Astrocyte of the hippocampus (primary cell): ENCODE measurements at regions not wholly inside any gene's neighbourhood (a gene's known extent, or its start where the extent isn't known, plus 50 kb on each side); places are given as distances from the start of the nearest gene placed in this dataset.

ENCODE experiments used
- DNase-seq: peaks from one replicate; pipeline ENCODE4 v3.0.0; 2011; ENCODE audit warnings: low read depth, low spot score

DNA sequence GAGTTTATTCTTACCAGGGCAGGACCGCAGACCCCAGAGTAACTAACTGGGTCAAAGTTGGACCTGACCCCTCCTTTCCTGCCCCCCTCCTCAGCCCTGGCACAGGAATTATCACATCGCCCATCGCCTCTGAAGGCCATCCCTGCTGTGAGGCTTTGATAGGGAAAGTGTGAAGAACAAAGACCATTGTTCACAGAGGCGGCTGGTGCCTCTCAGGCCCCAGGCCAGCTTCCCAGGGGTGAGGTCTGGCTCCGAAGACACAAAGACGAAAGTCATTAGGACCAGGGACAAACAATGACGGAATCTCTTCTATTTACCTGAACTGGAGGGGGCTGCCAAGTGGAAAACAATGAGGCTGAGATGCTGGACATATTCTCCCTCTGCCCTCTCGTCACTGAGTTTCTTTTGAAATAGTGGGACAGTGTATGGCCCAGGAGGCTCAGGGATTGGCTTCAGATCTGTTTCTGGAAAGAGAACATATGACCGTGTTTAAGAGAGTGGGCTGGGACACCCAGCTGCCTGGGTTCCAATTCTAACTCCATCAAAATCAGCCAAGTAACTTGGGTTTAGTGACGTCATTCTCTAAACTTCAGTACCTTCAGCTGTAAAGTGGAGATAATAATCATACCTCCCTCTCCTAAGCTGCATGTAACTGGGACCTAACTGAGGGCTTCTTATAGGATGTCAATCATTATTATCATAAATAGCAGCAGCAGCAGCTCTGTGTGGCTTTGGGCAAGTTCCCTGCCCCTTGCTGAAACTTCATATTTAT, 769.4 kb downstream of the MED13L start:
- DNase-seq = peak; percentile 4

- no peak for DNase-seq
These were observed 770.0 kb downstream of the MED13L start for GRCh38 chr12:115507560-115507889.

GRCh38 chr12:115506822-115507559, 770.5 kb downstream of the MED13L start:
- DNase-seq = no peak

GRCh38 chr12:115504306-115505290, 772.9 kb downstream of the MED13L start:
- DNase-seq = no peak

GRCh38 chr12:115500872-115501271, 776.6 kb downstream of the MED13L start:
- no peak for DNase-seq

GRCh38 chr12:115495300-115495699, 782.2 kb downstream of the MED13L start:
- DNase-seq = no peak

DNA sequence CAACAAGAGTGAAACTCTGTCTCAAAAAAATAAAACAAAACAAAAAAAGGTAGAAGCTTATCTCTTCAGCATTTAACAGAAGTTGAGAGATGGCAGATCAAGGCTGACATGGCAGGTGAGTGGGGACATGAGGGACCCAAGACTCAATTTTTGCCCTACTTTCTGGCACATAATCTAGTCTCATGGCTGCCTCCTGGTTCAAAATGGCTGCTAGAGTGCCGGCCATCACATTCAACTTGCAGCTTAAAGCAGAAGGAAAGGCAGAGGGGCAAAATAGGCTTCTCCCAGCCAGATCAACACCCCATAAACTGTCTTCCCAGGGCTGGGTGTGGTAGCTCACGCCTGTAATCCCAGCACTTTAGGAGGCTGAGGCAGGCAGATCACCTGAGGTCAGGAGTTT, 784.9 kb downstream of the MED13L start:
- DNase-seq = no peak

DNA sequence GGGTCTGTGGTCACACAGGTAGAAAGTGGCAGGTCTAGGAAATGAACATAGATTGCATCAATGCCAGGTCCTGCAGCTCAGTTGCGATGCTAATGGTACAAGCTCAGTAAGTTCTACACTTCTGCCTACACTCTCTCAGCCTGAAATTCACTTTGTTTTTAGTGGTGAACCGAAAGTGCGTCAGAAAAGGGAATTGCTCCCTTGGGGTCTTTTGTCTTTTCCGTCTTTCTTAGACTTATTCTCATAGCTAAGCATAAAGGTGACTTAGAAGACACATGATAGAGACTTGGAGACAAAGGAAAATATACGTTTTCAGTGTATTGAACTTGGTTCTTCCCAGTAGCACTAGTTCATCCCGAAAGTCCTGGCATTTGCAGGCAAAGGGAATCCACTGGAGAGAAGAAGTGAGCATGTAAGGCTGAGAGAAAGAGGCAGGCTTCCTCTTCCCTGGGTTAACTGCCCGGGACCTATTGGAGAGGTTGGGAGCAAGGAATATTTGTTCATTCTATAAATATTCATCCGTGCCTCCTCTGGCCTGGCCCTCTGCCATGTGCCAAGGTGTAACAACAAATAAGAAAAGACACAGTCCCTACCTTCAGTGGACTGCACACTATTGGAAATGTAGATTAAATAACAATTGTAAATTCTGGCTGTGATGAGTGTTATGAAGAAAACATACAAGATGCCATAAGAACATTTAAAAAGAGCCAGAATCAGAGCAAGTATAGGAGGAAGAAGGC, 785.8 kb downstream of the MED13L start:
- no peak for DNase-seq

DNA sequence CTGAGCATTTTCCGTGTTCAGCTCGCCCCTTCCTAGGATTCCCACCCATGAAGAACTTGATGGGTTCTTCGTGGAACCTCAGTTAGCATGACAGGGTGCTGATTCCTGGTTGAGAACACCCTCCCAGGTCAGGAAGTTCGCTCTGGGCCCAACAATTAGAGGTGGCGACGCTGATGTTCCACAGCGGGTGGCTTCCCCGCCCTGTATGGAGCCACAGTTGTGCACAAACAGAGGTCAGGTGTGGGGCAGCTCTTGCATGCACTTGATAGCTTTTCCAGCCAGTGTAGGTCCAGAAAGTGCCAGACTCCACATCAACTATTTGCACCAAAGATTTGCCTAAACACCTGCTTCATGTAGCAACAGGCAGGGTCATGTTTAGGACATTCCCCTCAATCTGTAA, 788.2 kb downstream of the MED13L start:
- DNase-seq = no peak

- DNase-seq = no peak
These were observed 791.5 kb downstream of the MED13L start for GRCh38 chr12:115485967-115486366.

DNA sequence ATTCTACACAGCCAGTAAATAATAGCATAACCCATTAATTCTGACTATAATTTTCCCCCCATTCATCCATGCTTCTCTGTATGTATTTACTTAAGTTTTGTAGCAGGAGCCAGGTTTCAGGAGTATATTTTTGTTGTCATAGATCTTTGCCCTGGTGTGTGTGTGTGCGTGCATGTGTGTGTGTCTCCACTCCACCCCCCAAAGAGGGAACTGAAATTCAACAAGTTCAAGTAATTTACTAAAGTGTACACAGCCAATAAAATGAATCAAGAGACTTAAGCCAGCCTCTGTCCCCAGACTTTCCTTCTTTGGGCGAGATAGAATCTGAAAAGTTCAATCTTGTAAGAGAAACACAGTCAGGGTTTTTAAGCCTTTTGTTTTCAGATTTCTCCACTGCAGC, 792.0 kb downstream of the MED13L start:
- DNase-seq = no peak

DNA sequence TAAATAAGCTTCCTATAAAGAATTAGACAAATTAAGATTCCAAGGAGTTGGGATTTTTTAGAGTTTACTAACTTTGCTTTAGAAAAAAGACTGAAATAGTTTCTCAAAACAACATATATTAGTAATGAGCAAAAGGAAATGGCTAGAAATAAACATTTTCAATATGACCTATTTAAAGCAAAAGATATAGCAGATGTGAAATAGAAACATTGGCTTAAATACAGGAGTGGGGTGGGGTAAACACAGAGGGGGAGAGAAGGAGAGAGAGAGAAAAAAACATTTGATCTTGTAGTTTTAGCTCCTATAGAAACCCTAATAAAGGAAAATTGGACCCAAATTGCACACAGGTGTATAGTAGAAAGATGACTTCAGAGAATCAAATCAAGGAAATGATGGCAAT, 794.5 kb downstream of the MED13L start:
- DNase-seq = no peak

GRCh38 chr12:115481141-115481540, 796.4 kb downstream of the MED13L start:
- DNase-seq = no peak

GRCh38 chr12:115478505-115478904, 794.5 kb upstream of the TBX3 start:
- no peak for DNase-seq

- no peak for DNase-seq
These were observed 790.8 kb upstream of the TBX3 start for GRCh38 chr12:115474539-115475353.

- DNase-seq = no peak
These were observed 789.4 kb upstream of the TBX3 start for GRCh38 chr12:115473257-115473956.

DNA sequence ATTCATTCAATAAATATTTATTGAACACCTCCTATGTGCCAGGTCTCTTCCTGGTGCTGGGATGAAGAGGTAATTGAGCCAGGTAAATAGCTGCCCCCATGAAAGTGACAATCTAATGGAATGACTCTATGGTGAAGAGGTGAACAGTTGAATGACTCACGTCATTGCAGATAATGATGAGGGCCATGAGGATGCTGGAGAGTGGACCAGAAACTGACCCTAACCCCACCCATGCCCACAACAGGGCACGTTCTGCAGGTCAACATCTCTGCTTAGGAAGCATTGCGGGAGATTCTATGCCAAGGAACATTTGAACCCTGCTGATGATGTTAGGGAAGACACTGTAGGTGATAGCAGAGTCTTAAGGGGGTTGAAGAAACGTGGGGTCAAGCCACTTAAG, 788.9 kb upstream of the TBX3 start:
- no peak for DNase-seq

- DNase-seq = no peak
These were observed 787.0 kb upstream of the TBX3 start for GRCh38 chr12:115470977-115471376.

DNA sequence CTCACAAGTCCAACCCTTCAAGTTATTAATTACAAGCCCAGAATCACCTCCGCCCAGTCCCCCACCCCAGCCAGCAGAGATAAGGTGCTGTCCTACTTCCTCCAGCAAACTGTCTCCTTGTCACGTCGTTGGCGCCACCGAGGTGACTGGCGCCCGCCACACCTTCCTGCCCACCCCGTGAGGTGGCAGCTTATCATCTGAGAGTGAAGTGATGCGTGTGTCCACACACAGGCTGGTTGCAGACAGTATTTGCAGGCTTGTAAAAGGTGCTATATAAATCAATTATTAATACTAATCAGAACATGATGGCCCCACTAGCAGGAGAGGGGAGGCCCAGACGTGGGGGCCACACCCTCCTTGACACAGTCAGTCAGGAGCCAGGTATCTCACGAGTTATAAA, 786.6 kb upstream of the TBX3 start:
- DNase-seq = no peak

GRCh38 chr12:115468087-115468510, 784.1 kb upstream of the TBX3 start:
- DNase-seq = peak; percentile 44
